IPS-18a (cell line): ENCODE measurements at regions not wholly inside any gene's neighbourhood (a gene's known extent, or its start where the extent isn't known, plus 50 kb on each side); places are given as distances from the start of the nearest gene placed in this dataset.

ENCODE experiments used
- H3K27ac ChIP-seq: one replicate; pipeline ENCODE4 v1.5.1; 2013; ENCODE audit warnings: low read length
- H3K27me3 ChIP-seq: one replicate; pipeline ENCODE4 v1.6.1; 2013; ENCODE audit warnings: mild to moderate bottlenecking, low read length; ENCODE audit not compliant: control insufficient read depth, insufficient read depth
- H3K36me3 ChIP-seq: one replicate; pipeline ENCODE4 v1.6.1; 2013; ENCODE audit warnings: low read depth, low read length; ENCODE audit not compliant: control insufficient read depth
- H3K4me1 ChIP-seq: one replicate; pipeline ENCODE4 v1.6.1; 2013; ENCODE audit warnings: low read depth, low read length; ENCODE audit not compliant: control insufficient read depth
- H3K4me3 ChIP-seq: one replicate; pipeline ENCODE4 v1.5.1; 2013; ENCODE audit warnings: low read length
- H3K9ac ChIP-seq: one replicate; pipeline ENCODE4 v1.6.1; 2013; ENCODE audit warnings: mild to moderate bottlenecking, low read length, moderate library complexity
- H3K9me3 ChIP-seq: one replicate; pipeline ENCODE4 v1.6.1; 2013; ENCODE audit warnings: low read depth, low read length; ENCODE audit not compliant: control insufficient read depth

DNA sequence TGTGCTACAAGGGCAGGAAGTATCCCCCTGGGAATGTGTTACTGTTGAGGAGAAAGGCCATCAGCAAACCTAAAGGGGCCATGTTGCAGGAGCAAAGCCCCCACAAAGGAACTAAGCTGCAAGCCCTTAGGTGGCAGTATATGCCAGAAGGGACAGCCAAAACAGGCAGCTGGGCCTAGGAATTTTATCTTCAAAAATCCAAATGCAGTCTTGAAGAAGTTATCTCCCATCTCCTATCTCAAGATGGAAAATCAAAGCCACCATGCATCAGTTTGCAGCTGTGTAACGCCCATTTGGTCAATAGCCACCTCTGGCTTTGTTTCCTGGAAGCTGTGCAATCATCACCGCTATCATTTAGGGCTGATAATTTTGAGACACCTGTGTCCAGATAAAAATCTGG lies 400.3 kb downstream of the ARHGEF28 start:
- Histone ChIP-seq H3K27me3 (no peaks in the 10 kb centered on the region), H3K4me1 (no peaks in the 10 kb centered on the region), H3K9me3 (no peaks in the 10 kb centered on the region)

DNA sequence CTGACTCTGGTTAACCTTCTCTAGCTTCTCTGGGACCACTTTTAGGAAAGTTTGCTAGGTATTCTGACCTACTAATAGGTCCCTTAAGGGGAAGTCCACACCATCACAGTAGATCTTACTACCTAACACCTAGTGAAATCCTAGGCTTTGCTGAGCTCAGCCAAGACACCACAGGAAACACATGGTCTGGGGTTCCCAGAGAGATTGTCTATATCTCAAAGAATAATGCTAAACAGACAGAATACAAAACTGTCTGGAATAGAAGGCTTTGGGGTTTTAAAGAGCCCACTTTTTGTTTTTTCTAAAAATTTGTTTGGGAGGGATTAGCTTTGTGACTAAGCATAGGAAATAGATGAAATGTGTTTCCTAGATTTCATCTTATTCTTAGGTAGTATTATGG lies 395.1 kb downstream of the ARHGEF28 start:
- no peak overlapping the region for H3K27ac ChIP-seq
- H3K9ac ChIP-seq = no peak overlapping the region
- H3K4me3 ChIP-seq = no peak overlapping the region
- H3K4me1 ChIP-seq = peaks cover 7% of the 10 kb centered on the region
- no peaks in the 10 kb centered on the region for H3K27me3 ChIP-seq
- no peaks in the 10 kb centered on the region for H3K9me3 ChIP-seq
- no peaks in the 10 kb centered on the region for H3K36me3 ChIP-seq

More for the DNA sequence above, 400.3 kb downstream of the ARHGEF28 start:
- H3K27ac ChIP-seq = no peak overlapping the region
- no peaks in the 10 kb centered on the region for H3K36me3 ChIP-seq
- no peak overlapping the region for H3K4me3 ChIP-seq
- no peak overlapping the region for H3K9ac ChIP-seq

DNA sequence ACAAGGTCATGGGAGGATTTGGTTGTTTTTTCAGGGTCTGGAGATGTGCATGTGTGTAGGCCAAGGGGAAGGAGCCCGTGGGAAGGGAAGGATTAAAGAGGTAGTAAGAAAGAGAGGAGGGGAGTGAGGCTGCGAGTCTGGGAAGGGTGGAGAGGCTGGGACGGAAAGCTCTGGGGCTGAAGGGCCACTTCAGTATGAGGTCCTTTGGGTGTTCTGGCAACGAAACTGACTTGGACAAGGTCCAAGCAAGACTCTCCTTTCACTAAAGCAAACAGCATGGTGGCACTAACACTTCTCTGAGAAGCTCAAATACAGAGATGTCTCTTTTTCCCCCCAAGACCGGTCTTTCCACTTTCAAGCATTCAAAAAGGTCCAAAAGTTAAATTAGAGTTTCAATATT lies 394.5 kb downstream of the ARHGEF28 start:
- Histone ChIP-seq H3K27me3 (no peaks in the 10 kb centered on the region), H3K4me1 (peaks cover 7% of the 10 kb centered on the region), H3K36me3 (no peaks in the 10 kb centered on the region), H3K9me3 (no peaks in the 10 kb centered on the region), H3K4me3 (no peak overlapping the region), H3K9ac (no peak overlapping the region), H3K27ac (no peak overlapping the region)

DNA sequence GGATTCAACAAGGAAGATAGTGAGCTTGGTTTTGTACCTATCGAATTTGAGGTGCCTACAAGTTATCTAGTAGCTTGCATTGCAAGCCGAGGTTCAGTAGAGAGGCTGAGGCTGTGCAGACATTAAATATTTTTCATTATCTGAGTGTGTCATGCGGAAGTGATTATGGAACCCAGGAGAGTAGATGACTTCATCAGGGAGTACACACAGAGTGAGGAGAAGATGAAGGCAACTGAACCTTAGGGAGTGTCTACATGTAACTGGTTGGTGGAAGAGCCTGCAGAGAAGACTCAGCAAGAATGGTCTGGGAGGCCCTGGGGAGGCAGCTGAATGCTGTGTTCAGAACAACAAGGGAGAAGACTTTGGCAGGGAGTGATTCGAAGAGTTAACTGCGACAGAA lies 393.9 kb downstream of the ARHGEF28 start:
- Histone ChIP-seq H3K9ac (no peak overlapping the region), H3K27me3 (no peaks in the 10 kb centered on the region), H3K4me1 (peaks cover 7% of the 10 kb centered on the region), H3K36me3 (no peaks in the 10 kb centered on the region), H3K9me3 (no peaks in the 10 kb centered on the region), H3K4me3 (no peak overlapping the region), H3K27ac (no peak overlapping the region)

DNA sequence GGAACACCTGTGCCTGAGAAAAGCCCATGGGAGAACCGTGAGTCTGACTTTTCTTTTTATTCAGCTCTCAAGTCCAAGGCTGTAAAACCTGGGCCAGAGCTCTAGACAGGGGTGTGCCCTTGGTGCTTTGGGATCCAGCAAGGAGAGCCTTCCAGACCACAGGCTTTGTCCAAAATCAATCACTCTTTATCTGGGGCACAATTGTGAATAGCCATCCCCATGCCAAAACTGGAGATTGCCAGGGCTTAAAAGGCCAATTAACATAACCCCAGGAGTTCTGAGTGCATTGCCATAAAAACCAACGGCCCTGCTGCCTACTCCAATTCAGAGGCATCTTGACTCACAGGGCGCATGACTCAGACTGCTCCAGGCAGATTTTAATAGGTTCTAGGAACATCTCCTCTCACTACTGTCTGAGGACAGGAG lies 391.8 kb downstream of the ARHGEF28 start:
- Histone ChIP-seq H3K27me3 (no peaks in the 10 kb centered on the region), H3K4me1 (peaks cover 7% of the 10 kb centered on the region), H3K9me3 (no peaks in the 10 kb centered on the region), H3K27ac (no peak overlapping the region), H3K9ac (no peak overlapping the region), H3K4me3 (no peak overlapping the region), H3K36me3 (no peaks in the 10 kb centered on the region)

DNA sequence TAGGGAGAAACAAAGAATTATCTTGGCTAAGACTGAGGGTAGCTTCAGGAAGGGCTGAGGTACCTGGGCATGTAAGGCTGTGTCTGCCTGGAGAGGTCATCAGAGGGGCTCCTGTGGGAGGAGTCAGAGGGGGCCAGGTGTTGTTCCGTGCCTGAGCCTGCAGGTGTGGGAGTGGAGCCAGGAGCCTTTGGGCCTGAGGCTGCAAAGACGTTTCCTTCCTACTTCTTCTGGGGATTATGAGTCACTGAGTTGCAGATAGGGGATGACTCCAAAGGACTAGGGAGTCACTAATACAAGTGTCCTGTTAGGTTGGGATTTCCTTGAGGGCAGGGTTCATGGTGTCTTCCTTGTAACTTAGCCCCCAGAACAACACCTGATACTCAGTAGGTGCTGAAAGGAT lies 391.1 kb downstream of the ARHGEF28 start:
- no peaks in the 10 kb centered on the region for H3K27me3 ChIP-seq
- H3K4me1 ChIP-seq = peaks cover 7% of the 10 kb centered on the region
- no peak overlapping the region for H3K27ac ChIP-seq
- no peaks in the 10 kb centered on the region for H3K36me3 ChIP-seq
- H3K4me3 ChIP-seq = no peak overlapping the region
- no peaks in the 10 kb centered on the region for H3K9me3 ChIP-seq
- H3K9ac ChIP-seq = no peak overlapping the region

DNA sequence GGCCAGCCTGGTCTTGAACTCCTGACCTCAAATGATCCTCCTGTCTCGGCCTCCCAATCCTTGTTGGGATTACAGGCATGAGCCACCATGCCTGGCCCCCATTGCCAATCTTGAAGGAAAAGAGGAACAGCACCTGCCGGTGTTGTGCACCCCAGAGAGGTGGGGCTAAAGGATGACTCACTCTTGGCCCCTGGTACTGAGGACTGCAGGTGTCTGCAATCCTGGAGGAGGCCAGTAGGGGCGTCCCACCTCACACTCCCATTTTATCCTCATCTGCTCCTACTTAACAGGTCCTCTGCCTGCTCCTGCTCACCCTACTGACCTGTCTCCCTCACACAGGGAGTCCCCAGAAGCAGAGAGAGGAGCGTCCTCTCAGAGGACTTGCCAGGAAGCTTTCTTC lies 390.4 kb downstream of the ARHGEF28 start:
- Histone ChIP-seq H3K4me1 (peaks cover 7% of the 10 kb centered on the region), H3K36me3 (no peaks in the 10 kb centered on the region), H3K9ac (no peak overlapping the region), H3K27ac (no peak overlapping the region), H3K27me3 (no peaks in the 10 kb centered on the region), H3K4me3 (no peak overlapping the region), H3K9me3 (no peaks in the 10 kb centered on the region)

DNA sequence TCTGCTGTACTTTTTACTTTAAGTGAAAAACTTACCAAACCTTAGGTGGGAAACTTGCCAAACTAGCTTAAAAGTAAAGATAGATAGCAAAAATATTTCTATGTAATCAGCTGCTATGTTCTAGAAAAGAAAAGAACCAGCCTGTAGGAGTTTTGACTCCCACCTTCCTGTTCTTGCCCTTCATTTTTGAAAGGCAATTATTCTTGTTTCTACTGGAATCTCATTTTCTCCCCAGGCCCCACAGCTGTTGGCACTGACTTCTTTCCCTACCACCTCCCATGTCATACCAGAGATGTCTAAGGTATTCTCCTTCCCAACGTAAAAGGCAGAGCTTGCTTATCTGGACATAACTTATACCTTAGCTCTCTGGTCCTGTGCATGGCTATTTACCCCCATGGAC lies 389.7 kb downstream of the ARHGEF28 start:
- H3K4me3 ChIP-seq = no peak overlapping the region
- no peaks in the 10 kb centered on the region for H3K27me3 ChIP-seq
- H3K36me3 ChIP-seq = no peaks in the 10 kb centered on the region
- H3K27ac ChIP-seq = no peak overlapping the region
- no peak overlapping the region for H3K9ac ChIP-seq
- H3K4me1 ChIP-seq = peaks cover 7% of the 10 kb centered on the region
- H3K9me3 ChIP-seq = no peaks in the 10 kb centered on the region

DNA sequence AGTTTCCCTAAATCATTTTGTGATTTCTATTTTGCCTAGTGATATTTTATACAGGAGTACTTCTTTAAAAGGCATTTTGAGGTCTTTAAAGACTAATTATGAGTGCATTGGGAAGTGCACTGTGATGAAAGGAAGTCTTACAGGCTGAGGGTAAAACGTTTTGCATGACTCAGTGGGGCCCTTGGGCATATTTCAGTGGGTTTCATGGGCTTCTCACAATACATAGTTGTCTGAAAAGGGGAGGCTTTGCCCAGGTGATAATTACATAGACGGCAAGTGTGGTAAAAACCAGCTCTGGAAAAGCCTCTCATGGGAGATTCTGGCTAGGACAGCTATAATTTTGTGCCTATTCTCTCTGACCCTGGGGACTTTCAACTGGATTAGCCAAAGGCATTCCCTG lies 387.2 kb downstream of the ARHGEF28 start:
- Histone ChIP-seq H3K4me1 (peaks cover 7% of the 10 kb centered on the region), H3K27me3 (no peaks in the 10 kb centered on the region), H3K36me3 (no peaks in the 10 kb centered on the region), H3K4me3 (no peak overlapping the region), H3K9me3 (no peaks in the 10 kb centered on the region), H3K27ac (no peak overlapping the region), H3K9ac (no peak overlapping the region)

DNA sequence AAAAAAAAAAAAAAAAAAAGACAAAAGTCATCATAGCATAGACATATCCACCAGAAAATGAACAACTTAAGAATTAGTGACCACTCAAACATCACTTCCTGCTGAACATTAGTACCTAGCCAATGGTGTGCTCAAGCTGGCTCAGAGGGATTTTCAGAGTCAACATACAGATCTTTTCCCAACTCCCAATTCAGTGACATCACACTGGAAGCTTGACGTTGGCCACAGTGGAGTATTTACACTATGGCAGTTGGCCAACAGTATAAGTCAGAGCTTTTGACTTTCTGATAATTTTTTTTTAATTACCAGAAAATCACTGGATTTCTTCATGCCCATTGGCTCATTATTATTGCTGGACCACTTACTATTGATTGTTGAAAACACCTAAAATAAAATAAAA lies 383.5 kb downstream of the ARHGEF28 start:
- Histone ChIP-seq H3K4me1 (no peaks in the 10 kb centered on the region), H3K27me3 (no peaks in the 10 kb centered on the region)

DNA sequence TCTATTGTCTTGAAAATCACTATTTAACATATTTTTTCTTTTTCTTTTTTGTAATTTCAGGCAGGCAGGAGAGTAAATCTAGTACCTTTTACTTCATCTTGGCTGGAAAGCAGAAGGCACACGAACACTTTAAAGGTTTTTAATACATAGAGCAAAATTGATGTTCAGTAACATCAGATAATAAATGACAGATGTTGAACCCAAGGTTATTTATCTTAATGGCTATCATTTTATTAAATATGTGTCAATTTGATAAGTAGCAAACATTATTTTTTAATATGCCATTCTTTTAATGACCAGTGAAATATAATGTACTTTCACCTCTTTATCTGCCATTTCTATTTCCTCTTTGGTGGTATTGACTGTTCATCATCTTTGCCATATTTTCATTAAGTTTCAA lies 381.2 kb downstream of the ARHGEF28 start:
- H3K36me3 ChIP-seq = no peaks in the 10 kb centered on the region
- no peak overlapping the region for H3K9ac ChIP-seq
- no peak overlapping the region for H3K4me3 ChIP-seq
- H3K4me1 ChIP-seq = no peaks in the 10 kb centered on the region
- no peaks in the 10 kb centered on the region for H3K27me3 ChIP-seq
- H3K9me3 ChIP-seq = no peaks in the 10 kb centered on the region
- no peak overlapping the region for H3K27ac ChIP-seq

More for the DNA sequence above, 383.5 kb downstream of the ARHGEF28 start:
- no peaks in the 10 kb centered on the region for H3K9me3 ChIP-seq
- H3K4me3 ChIP-seq = no peak overlapping the region
- H3K9ac ChIP-seq = no peak overlapping the region
- no peaks in the 10 kb centered on the region for H3K36me3 ChIP-seq
- H3K27ac ChIP-seq = no peak overlapping the region

DNA sequence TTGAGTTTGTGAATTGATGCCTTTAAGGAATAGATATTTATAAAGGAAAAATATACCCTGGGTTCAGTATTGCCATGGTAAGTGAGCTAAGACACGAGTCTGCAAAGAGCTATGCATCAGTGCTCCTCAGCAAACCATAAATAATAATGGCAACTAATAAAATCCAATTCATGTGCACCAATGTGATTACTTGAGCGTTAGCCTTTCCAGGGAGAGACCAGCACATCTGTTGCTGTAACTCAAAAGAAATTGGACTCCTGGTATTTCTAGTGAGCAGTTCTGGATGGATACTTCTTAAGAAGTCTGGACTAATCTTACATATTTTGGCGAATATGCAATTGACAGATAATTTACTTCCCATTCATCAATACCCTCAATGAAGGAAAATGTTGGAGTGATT lies 373.3 kb downstream of the ARHGEF28 start:
- Histone ChIP-seq H3K27ac (no peak overlapping the region), H3K36me3 (no peaks in the 10 kb centered on the region), H3K9me3 (no peaks in the 10 kb centered on the region), H3K9ac (no peak overlapping the region), H3K4me1 (no peaks in the 10 kb centered on the region), H3K4me3 (no peak overlapping the region), H3K27me3 (no peaks in the 10 kb centered on the region)
